Stimulated activated CD8-positive, alpha-beta memory T cell treated with anti-CD3 and anti-CD28 coated beads, Interleukin-4, amount 100 ng/mL, for 24 hours (primary cell): ENCODE measurements at regions not wholly inside any gene's neighbourhood (a gene's known extent, or its start where the extent isn't known, plus 50 kb on each side); places are given as distances from the start of the nearest gene placed in this dataset.
"Not testable (repeated sequence)": the region's sequence is repeated elsewhere in the genome, so short reads cannot be mapped to it uniquely, and the experiment has no call there.

Source experiments
- DNase-seq: peaks from one replicate; pipeline ENCODE4 v3.0.0-alpha.2; 2020; ENCODE audit warnings: low read depth

- no peak for DNase-seq
Measured at GRCh38 chr12:89155826-89156225, 196.5 kb downstream of the DUSP6 start.

GRCh38 chr12:89154743-89155499 lies 197.4 kb downstream of the DUSP6 start:
- DNase-seq = no peak

GRCh38 chr12:89153341-89153740 lies 199.0 kb downstream of the DUSP6 start:
- DNase-seq = no peak

- no peak for DNase-seq
Measured at GRCh38 chr12:89151536-89151935, 200.8 kb downstream of the DUSP6 start.

GRCh38 chr12:89150789-89151188 lies 201.5 kb downstream of the DUSP6 start:
- DNase-seq = not testable (repeated sequence)

GRCh38 chr12:89140602-89141238 lies 211.6 kb downstream of the DUSP6 start:
- DNase-seq = no peak

GRCh38 chr12:89140141-89140540 lies 212.2 kb downstream of the DUSP6 start:
- DNase-seq = no peak

- no peak for DNase-seq
Measured at GRCh38 chr12:89139390-89139789, 212.9 kb downstream of the DUSP6 start.

GRCh38 chr12:89138048-89138852 lies 214.1 kb downstream of the DUSP6 start:
- no peak for DNase-seq

GRCh38 chr12:89135976-89136634 lies 216.2 kb downstream of the DUSP6 start:
- no peak for DNase-seq

- DNase-seq = no peak
Measured at GRCh38 chr12:89134213-89134770, 218.0 kb downstream of the DUSP6 start.

GRCh38 chr12:89129167-89129870 lies 223.0 kb downstream of the DUSP6 start:
- DNase-seq = no peak

- no peak for DNase-seq
Measured at GRCh38 chr12:89126712-89127111, 225.6 kb downstream of the DUSP6 start.

GRCh38 chr12:89122852-89123251 lies 229.4 kb downstream of the DUSP6 start:
- DNase-seq = no peak

GRCh38 chr12:89117448-89118034 lies 234.8 kb downstream of the DUSP6 start:
- DNase-seq = no peak

- no peak for DNase-seq
Measured at GRCh38 chr12:89111964-89112363, 240.3 kb downstream of the DUSP6 start.

- DNase-seq = no peak
Measured at GRCh38 chr12:89108265-89108664, 244.0 kb downstream of the DUSP6 start.

GRCh38 chr12:89106950-89107349 lies 245.4 kb downstream of the DUSP6 start:
- no peak for DNase-seq

GRCh38 chr12:89105243-89105642 lies 247.1 kb downstream of the DUSP6 start:
- DNase-seq = no peak

- DNase-seq = no peak
Measured at GRCh38 chr12:89103831-89104230, 248.5 kb downstream of the DUSP6 start.

- no peak for DNase-seq
Measured at GRCh38 chr12:89101440-89101839, 250.9 kb downstream of the DUSP6 start.
